RPMI7951 (cell line): ENCODE measurements at regions not wholly inside any gene's neighbourhood (a gene's known extent, or its start where the extent isn't known, plus 50 kb on each side); places are given as distances from the start of the nearest gene placed in this dataset.
"Not testable (repeated sequence)": the region's sequence is repeated elsewhere in the genome, so short reads cannot be mapped to it uniquely, and the experiment has no call there.

Experiments used
- DNase-seq: peaks from one replicate; pipeline ENCODE4 v3.0.0-alpha.2; 2012; ENCODE audit warnings: low read depth

DNA sequence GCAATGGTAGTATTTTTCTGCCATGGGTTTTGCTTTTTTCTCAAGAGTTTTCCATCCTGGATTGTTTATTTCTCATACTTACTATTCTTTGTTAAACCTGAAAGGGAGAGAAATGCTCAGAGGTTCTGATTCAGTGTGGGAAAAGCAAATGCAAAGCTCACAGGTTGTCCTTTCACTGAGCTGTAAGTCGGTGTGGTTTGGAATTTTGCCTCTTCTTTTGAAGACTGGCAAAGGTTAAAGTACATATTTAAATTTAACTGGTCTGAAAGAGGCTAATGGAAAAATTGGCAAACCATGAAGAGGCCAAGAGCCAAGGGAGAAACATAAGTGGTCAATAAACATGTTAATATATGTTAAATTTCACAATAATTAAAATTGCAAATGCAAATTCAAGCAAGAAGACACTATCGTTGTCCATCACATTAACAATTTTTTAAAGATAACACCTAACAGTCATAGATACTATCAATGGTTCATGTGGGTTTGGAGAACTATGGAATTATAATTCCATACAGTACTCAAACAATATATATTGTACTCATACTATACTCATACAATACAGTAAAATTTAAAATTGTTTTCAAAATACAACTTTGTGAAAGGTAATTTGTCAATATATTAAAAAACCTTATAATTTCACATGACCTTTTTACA, 246.8 kb upstream of the STT3B start:
- DNase-seq: no peak

DNA sequence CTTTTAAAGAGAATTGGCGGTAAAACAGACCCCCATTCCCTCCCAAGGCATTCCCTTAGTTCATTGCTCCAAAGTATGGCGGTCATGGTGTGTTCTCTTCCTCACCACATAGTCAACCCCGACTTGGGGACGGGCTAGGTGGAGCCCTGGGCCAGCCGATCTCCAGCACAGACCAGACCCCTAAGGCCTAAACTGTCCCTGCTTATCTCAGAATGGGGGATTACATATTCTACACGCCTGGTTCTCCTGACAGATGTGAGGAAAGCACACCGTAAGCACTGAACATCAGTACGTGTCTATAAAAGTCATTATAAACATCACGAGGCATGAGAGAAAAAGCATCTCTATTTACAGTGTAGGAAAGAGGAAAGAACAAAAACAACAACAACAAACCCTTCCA, 244.5 kb upstream of the STT3B start:
- no peak for DNase-seq

DNA sequence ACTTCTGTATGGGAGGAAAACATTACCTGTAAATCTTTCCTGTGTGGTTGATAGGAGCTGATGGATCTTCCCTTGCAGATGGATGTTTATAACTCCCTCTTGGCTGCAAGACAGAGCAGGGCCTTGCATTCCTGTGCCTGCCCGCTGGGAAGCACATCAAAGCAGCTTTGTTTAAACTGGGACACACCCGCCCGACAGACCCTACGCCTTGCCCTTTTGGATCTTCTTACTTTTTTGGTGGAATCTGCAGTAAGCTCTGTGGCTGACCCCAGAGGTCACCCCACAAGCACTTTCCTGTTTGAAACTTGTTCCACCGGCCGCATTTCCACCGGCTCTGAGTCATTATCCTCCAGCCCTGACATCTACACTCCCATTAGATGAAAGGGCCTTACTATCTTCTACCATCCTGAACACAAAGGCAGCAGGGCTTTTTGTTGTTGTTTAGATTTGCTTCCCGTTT, 244.1 kb upstream of the STT3B start:
- DNase-seq: peak; percentile 93

DNA sequence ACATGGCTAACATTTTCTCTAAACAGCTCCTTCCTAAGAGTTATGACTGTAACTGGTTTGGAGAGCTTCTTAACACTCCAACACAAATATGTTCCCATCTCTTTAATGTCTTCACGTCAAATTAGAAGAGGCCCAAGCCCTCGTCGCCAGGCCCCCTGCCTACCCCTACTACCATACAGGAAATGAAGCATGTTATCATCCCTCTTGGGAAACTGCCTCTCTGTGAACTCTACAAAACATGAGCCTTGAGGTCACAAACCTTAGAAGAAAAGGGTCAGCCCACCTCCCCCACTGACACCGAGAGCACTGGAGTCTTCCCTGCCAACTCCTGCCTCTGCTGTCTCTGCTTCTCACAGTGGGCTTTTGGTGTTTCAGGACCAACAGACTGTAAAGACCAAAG, 243.1 kb upstream of the STT3B start:
- no peak for DNase-seq

DNA sequence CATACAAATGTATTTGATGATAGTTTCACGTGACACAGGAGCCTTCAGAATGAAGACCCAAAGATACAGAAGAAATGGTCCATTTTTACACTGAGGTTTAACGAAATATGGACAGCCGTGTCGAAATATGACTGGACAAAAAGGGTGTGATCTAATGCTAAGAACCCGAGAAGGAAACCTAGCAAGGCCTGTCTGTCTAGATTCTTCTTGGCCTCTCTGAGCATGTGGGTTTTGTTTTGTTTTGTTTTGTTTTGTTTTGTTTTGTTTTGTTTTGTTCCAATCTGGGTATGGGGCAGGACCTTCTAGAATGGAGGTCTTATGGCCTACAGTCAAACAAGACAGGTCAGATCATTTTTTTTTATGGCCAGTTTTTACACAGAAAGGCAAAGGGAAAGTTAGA, 242.7 kb upstream of the STT3B start:
- DNase-seq: no peak

DNA sequence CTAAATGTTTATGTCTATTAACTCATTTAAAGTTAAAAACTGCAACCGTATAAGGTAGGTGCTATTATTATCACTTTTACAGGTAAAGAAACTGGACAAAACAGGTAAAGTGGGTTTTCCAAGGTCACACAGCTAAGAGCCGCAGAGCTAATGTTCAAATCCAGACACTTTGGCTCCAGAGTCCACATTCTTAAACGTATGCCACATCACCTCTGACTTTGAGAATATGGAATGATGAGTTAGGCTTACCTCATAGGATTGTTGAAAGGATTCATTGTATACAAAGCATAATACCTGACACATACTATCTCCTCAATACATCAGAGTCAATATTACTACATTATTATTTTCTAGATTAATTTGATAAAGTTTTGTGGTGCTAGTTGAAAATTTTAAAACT, 240.9 kb upstream of the STT3B start:
- DNase-seq: no peak

DNA sequence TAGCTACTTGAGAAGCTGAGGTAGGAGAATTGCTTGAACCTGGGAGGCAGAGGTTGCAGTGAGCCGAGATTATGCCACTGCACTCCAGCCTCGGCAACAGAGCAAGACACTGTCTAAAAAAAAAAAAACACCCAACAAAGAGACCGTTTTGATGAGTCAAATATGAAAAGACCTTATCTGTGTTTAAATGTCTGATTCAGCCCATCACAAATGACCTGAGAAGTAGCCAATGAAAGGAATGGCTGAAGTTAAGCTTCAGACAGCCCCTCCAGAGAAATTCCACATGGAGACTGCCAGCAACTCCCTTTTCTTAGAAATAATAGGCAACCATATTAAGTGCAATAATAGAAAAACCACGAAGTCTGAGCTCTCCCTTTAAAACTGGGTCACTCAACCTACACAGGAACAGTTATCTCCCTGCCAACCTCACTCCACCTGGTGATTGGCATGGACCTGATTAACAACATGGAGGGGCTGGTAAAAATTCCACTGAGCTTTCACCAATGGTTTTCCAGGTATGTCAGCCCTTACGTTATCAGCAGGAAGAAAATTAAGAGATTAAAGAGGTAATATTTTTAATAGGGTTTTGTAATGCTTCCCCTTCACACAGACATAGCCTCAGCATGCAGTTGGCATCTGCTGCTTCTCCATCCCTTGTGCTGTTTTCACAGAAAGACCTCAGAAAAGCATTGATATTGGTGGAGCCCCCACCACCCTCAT, 238.1 kb upstream of the STT3B start:
- DNase-seq: peak; percentile 26

DNA sequence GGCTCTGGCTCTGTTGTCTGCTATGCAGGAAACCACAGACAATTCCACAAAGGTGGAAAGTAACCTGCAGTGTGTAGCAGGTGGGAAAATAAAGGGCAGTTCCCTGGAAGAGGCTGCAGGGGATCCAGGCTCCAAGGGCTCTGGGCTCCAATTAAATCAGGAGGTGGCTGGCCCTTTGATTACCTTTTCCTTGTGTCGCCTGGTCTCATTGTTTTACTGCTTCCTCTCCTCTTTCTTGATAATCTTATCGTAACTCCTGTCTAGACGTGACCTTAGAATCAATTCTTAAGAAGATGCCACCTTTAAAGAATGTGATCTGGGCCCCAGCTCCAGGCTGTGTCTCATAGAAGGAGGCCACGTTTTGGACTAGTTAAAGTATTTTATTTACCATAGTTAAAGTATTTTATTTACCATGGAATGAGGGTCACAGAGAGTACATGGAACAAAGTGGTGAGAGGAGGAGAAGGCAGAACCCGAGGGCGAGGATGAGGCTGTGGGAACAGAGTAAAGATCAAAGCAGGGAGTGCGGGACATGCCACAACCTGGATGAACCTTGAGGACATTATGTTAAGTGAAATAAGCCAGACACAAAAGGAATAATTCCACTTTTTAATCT, 237.5 kb upstream of the STT3B start:
- DNase-seq: no peak

DNA sequence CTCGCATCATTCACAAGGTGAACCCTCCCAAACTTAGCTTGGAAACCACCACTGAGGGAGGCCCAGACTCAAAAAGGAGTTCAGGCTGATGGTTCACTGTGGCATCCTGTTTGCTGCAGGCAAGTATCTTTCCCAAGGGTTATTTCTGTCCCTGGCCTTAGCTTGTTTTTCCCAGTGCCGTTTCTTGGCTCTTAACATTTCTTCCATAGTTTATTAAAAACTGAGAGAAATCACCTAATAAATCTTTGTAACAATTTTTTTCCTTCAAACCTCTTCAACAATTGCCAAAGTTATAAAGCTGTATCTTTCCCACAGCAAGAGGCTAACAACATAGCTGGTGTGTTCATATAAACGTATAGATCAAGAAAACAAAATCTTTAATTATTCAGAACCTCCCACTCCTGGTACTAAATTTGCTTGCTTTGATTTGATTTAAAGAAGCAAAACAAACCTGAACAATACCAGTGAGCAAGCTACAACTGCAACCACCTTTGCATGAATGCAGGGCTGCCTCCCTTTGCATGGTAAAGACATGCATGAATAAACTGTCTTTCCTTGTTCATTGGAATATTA, 234.9 kb upstream of the STT3B start:
- DNase-seq: no peak

DNA sequence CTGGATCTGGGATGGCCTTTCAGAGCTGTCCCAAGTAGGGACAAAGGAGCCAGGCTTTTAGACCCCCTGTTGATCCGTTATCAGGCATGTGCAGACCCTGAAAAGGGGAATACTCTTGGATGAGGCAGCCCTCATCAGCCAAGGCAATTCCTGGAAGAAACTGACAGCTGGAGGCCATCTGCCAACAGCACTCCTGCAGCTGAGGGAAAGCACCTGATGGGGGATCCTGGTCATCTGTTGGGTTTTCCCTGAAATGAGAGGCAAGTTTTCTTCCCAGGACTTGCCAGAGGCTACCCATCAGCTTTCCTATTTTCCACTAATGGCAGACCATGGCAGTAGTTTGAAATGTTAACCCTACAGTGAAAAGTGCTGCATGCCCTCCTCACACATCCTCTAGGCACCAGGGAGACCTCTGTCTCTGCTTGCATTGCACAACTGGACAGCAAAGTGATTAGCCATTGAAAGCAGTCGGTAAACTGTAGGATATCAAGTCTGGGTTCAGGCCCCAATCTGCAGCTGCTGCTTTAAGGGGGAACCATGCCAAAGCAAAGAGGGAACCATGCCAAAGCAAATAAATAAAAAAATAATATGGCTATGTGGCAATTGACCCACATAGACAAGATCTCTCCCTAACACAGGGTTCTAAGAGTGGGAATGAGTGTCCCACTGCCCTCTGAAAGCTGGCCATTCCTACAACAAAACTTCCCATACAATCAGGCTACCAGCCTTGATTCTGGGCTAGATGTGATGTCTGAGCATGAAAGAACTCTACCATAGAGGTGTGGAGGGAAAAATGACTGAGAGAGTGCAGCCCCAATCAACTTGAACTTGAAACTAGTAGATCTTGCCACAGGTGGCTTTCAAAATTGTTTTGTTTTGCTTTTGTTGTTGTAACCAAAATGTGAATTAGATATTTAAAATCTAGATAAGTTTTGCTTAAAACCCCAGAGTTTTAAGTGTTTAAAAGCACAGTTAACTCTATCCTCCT, 232.0 kb upstream of the STT3B start:
- DNase-seq: no peak

DNA sequence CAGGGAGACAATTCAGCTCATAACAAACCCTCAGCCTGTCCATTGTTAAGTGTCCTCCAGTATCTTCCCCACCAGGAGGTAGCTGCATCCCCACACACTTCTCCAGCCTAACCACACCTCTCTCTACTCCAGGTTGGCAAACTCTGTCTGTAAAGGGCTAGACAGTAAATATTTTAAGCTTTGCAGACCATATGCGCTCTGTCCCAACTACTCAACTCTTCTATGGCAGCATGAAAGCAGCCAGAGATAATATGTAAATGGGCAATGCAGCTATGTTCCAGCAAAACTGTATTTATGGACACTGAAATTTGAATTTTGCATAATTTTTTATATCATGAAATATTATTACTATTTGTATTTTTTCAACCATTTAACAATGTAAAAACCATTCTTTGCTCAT, 230.4 kb upstream of the STT3B start:
- DNase-seq: no peak

DNA sequence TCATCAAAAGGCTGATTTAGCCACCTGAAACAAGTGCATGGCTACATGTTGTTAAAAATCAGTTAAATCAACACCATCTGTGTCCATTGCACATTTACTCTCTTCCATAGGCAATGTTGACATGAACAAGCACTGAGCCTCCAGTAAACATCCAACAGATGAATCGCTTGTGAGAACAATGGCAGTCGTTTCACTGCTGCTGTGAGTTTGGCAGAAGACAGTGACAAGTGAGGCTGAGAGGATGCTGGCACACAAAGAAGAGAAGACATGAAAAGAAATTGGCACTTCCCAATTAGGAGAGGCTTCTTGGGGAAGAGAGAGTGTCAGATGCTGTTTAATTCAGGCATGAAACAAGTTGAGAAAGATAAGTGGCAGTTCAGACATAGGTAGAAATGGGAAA, 227.4 kb upstream of the STT3B start:
- DNase-seq: no peak

DNA sequence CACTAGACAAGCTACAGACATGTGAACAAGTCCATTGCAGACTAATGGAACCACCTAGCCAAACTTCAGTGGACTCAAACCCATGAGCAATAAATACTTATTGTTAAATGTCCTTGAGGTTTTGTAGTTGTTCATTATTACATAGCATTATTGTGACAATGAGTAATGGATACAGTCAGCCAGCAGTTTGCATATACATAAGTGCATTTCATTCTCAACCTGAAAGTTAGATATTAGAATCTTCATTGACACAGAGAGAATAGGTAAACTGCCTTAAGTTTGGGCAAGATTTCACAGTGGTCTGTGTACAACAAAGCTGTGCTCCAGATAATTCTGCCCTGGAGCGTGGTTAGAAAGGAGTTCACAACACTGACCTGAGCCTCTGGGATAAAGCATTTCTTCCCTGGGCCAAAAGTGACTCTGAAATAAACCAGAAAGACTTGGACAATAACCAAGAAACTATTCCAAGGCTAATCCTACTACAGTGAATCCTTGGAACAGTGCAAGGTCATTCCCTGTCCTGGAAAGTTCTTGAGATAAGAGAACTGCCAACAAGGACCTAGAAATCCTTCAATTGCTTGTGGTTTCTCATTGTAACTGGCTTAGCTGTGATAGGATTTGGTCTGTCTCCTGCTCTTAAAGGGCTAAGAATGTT, 225.5 kb upstream of the STT3B start:
- peak; percentile 8 for DNase-seq

DNA sequence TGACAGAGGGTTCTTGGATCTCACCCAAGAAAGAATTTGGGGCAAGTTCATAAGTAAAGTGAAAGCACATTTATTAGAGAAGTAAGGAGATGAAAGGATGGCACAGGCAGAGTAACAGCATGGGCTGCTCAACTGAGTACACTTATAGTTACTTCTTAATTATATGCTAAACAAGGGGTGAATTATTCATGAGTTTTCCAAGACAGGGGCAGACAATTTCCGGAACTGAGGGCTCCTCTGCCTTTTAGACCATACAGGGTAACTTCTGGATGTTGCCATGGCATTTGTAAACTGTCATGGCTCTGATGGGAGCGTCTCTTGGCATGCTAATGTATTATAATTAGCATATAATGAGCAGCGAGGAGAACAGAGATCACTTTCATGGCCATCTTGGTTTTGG, 221.2 kb upstream of the STT3B start:
- DNase-seq: no peak

DNA sequence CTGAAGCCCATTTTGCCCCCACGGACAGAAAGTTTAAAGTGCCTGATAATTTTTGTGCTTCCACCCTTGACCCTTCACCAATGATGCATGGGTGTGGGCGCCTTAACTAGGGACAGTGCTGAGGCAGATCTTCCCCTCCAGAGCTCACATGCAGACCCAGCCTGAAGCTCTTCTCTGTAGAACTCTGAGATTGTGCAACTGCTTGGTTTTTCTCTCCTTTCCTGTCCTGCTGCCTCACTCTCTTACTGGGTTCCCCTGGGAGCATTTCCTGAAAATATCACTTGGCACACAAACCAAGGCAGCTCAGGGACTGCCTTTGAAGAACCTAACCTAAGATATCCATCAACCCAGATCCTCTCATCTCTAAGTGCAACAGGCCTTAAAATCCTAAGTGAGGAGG, 220.3 kb upstream of the STT3B start:
- DNase-seq: no peak

DNA sequence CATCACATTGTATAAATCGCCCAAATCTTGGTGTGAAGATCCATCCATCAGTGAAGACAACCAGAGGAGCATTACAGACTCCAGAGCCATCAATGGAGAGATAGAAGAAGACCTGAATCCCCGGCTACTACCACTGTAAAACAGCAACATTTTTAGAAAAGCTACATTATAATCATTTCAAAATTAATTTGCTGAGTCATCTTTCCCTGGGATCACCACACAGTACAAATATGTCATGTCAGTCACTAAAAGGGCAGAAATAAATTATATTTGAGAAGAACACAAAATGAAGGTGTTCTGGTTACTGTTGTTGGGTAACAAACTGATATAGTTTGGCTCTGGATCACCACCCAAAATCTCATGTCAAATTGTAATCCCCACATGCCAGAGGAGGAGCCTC, 218.5 kb upstream of the STT3B start:
- DNase-seq: no peak

DNA sequence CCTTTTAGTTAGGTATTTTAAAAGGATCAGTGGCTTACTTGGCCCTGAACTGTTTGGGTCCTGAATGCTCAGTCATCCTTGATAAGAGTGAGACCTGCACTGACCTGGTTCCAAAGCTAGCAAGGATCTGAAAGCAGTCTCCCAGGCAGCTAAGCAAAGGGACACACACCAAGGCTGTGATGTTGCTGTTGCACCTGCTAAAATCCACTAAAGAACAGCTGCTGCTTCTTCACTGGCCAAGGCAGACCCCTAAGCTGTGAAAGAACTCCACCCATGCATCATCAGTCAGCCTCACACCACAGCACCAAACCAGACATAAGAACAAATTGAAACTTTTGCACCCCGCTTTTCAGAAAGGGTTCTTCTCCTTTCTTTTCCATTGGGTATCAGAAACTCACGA, 213.4 kb upstream of the STT3B start:
- DNase-seq: no peak

DNA sequence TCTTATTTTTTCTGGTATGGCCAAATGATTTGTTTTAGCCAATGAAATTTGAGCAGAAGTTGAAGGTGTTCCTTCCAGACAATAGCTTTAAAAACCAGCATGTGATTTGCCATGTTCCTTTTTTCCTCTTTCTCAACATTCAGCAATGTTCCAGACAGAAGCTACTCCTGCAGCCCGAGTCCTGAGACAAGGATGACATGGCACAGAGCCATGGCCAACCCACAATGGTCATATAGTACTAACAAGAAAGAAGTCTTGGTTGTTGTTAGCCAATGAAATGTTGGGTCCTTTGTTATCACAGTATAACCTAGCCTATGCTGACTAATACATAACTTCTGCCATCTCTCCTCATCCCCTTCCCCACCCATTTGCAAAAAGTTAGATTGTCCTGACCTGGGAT, 211.1 kb upstream of the STT3B start:
- no peak for DNase-seq

DNA sequence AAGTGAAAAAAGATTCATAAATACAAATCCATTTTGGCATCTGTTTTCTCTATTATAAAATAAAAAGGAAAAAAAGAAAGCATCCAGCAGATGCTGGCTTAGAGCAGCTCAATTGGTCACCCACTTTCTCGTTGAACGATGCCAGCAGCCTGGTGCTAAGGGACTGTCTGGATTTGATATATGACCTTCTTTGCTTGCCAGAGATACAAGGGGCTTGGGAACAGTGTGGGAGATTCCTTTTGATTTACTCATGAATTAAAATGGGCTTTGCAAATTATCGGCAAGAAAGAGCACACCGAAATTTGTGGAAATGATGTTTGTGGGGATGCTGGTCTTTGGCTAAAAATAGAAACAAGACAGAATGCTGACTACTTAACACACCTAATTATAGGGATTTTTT, 210.3 kb upstream of the STT3B start:
- no peak for DNase-seq

DNA sequence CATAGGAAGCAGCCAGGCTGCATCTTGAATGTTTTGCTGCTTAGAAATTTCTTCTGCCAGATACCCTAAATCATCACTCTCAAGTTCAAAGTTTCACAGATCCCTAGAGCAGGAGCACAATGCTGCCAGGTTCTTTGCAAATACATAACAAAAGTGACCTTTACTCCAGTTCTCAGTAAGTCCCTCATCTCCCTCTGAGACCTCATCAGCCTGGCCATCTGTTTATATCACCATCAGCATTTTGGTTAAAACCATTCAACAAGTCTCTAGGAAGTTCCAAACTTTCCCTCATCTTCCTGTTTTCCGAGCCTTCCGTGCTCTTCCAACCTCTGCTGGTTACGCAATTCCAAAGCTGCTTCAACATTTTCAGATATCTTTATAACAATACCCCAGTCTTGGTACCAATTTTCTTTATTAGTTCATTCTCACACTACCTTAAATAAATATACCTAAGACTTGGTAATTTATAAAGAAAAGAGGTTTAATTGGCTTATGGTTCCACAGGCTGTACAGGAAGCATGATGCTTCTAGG, 204.8 kb upstream of the STT3B start:
- not testable (repeated sequence) for DNase-seq

DNA sequence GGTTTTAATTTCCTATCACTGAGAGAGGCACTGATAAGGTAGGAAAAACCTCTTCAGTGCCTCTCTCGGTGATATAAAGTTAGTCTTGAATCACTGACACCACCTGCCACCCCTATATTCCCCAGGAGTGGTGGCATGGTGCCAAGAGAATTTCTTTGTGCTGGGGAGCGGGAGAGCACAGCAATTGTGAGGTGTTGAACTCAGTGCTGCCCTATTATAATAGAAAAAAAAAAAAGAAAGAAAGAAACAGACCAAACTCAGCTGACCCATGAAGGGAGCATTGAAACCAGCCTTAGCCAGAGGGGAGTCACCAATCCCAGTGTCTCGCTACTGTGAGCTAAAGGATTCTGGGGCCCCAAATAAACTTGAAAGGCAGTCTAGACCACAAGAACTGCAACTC, 201.4 kb upstream of the STT3B start:
- DNase-seq: no peak
